Neuronal stem cell (in vitro differentiated cells): ENCODE measurements at regions not wholly inside any gene's neighbourhood (a gene's known extent, or its start where the extent isn't known, plus 50 kb on each side); places are given as distances from the start of the nearest gene placed in this dataset.

Source experiments
- DNase-seq: peaks from one replicate; pipeline ENCODE4 v3.0.0-alpha.2; 2013; ENCODE audit warnings: low spot score
- H2AFZ ChIP-seq: one replicate; pipeline ENCODE4 v1.6.1; 2013; ENCODE audit warnings: mild to moderate bottlenecking, low read length, inconsistent platforms
- H2AK5ac ChIP-seq: 2 replicates; pipeline ENCODE4 v1.6.1; 2013; ENCODE audit warnings: low read depth, mild to moderate bottlenecking, inconsistent platforms, low read length, moderate library complexity, mixed read lengths
- H2BK120ac ChIP-seq: 2 replicates; pipeline ENCODE4 v1.6.1; 2013; ENCODE audit warnings: low read depth, mild to moderate bottlenecking, inconsistent platforms, low read length, moderate library complexity, mixed read lengths
- H2BK12ac ChIP-seq: one replicate; pipeline ENCODE4 v1.6.1; 2013; ENCODE audit warnings: low read length, inconsistent platforms
- H2BK15ac ChIP-seq: 2 replicates; pipeline ENCODE4 v1.6.1; 2013; ENCODE audit warnings: mild to moderate bottlenecking, low read length, inconsistent platforms, mixed read lengths
- H2BK5ac ChIP-seq: one replicate; pipeline ENCODE4 v1.6.1; 2013; ENCODE audit warnings: inconsistent platforms, mild to moderate bottlenecking, low read length, moderate library complexity
- H3K14ac ChIP-seq: one replicate; pipeline ENCODE4 v1.6.1; 2013; ENCODE audit warnings: low read length, inconsistent platforms
- H3K18ac ChIP-seq: 2 replicates; pipeline ENCODE4 v1.6.1; 2013; ENCODE audit warnings: low read length, inconsistent platforms
- H3K23ac ChIP-seq: 2 replicates; pipeline ENCODE4 v1.6.1; 2013; ENCODE audit warnings: low read depth, mild to moderate bottlenecking, mixed read lengths, low read length, inconsistent platforms; ENCODE audit not compliant: poor library complexity
- H3K27ac ChIP-seq: replicated peaks from 3 replicates; pipeline ENCODE4 v1.5.1; 2013; ENCODE audit warnings: low read length, inconsistent platforms
- H3K27me3 ChIP-seq, 3 experiments: 2 replicates each; pipeline ENCODE4 v1.6.1; 2013; ENCODE audit warnings: low read length in 3 of 3, mild to moderate bottlenecking in 2 of 3, inconsistent platforms in 1 of 3, low read depth in 1 of 3, mixed read lengths in 1 of 3, moderate library complexity in 1 of 3; ENCODE audit not compliant: control insufficient read depth in 3 of 3, insufficient read depth in 3 of 3
- H3K36me3 ChIP-seq, 2 donors: replicated peaks in 1 of 2; 2 replicates each; pipeline ENCODE4 v1.6.1; 2013; ENCODE audit warnings: low read length in 2 of 2; ENCODE audit not compliant: control insufficient read depth in 2 of 2, insufficient read depth in 2 of 2
- H3K4ac ChIP-seq: 2 replicates; pipeline ENCODE4 v1.6.1; 2013; ENCODE audit warnings: inconsistent platforms, mild to moderate bottlenecking, low read length, moderate library complexity
- H3K4me1 ChIP-seq, 2 donors: 1 replicate in 1 of 2; 2 replicates in 1 of 2; pipeline ENCODE4 v1.6.1; 2013; ENCODE audit warnings: low read length in 2 of 2, low read depth in 1 of 2; ENCODE audit not compliant: control insufficient read depth in 2 of 2, insufficient read depth in 1 of 2
- H3K4me2 ChIP-seq: one replicate; pipeline ENCODE4 v1.6.1; 2013; ENCODE audit warnings: mild to moderate bottlenecking, low read length, inconsistent platforms; ENCODE audit not compliant: insufficient read depth, poor library complexity, severe bottlenecking
- H3K4me3 ChIP-seq, 2 donors: 2 replicates each; pipeline ENCODE4 v1.5.1; 2013; ENCODE audit warnings: low read length in 2 of 2, mild to moderate bottlenecking in 2 of 2, inconsistent platforms in 1 of 2, moderate library complexity in 1 of 2
- H3K79me1 ChIP-seq: one replicate; pipeline ENCODE4 v1.6.1; 2013; ENCODE audit warnings: low read depth, mild to moderate bottlenecking, inconsistent platforms, low read length, moderate library complexity
- H3K9ac ChIP-seq: one replicate; pipeline ENCODE4 v1.6.1; 2013; ENCODE audit warnings: mild to moderate bottlenecking, low read depth, low read length, inconsistent platforms; ENCODE audit not compliant: poor library complexity
- H3K9me3 ChIP-seq, 2 donors: replicated peaks in 1 of 2; 2 replicates each; pipeline versions ENCODE3 to v1.6.1; 2013; ENCODE audit warnings: low read length in 2 of 2, mild to moderate bottlenecking in 2 of 2, inconsistent platforms in 1 of 2, low read depth in 1 of 2, mixed read lengths in 1 of 2, moderate library complexity in 1 of 2; ENCODE audit not compliant: control insufficient read depth in 2 of 2, insufficient read depth in 1 of 2
- H4K8ac ChIP-seq: one replicate; pipeline ENCODE4 v1.6.1; 2013; ENCODE audit warnings: low read depth, mild to moderate bottlenecking, inconsistent platforms, low read length, moderate library complexity
- H4K91ac ChIP-seq: one replicate; pipeline ENCODE4 v1.6.1; 2013; ENCODE audit warnings: low read length, low read depth, mild to moderate bottlenecking, inconsistent platforms; ENCODE audit not compliant: poor library complexity
- WGBS, 2 donors: extraction: QIAGEN DNeasy Blood & Tissue Kit; methylation state at CpG; one replicate each; pipeline ENCODE4 v1.1.7; 2013; ENCODE audit warnings: missing lambda C conversion rate in 2 of 2, mixed read lengths in 1 of 2; ENCODE audit not compliant: insufficient read length in 2 of 2, insufficient replicate concordance in 1 of 2; ENCODE audit errors: extremely low coverage in 2 of 2; 5-methylcytosine and 5-hydroxymethylcytosine counted together

GRCh38 chr14:53278602-53279506 is 125.7 kb upstream of the DDHD1 start:
- no peak overlapping the region for H2AK5ac ChIP-seq
- H3K27me3 ChIP-seq, result no peaks in the 10 kb centered on the region
- DNase-seq, result no peak
- no peak overlapping the region for H3K27ac ChIP-seq
- H3K4me2 ChIP-seq, result no peak overlapping the region
- H3K9ac ChIP-seq, result no peak overlapping the region
- no peak overlapping the region for H2AFZ ChIP-seq
- H3K4me3 ChIP-seq, result no peak overlapping the region
- H3K79me1 ChIP-seq, result no peaks in the 10 kb centered on the region
- no CpG with 5 or more reads among the region's 12 CpGs for WGBS, 2 donors
- no peak overlapping the region for H3K4ac ChIP-seq
- H3K4me1 ChIP-seq, result no peaks in the 10 kb centered on the region
- H3K36me3 ChIP-seq, result no peaks in the 10 kb centered on the region
- H3K23ac ChIP-seq, result no peak overlapping the region
- no peak overlapping the region for H2BK15ac ChIP-seq
- H3K18ac ChIP-seq, result no peak overlapping the region
- no peak overlapping the region for H2BK12ac ChIP-seq
- H2BK5ac ChIP-seq, result no peak overlapping the region
- H4K91ac ChIP-seq, result no peak overlapping the region
- H2BK120ac ChIP-seq, result no peak overlapping the region
- no peak overlapping the region for H3K14ac ChIP-seq
- peaks cover 7 to 28% of the 10 kb centered on the region in 2 donors for H3K9me3 ChIP-seq
- no peak overlapping the region for H4K8ac ChIP-seq

GRCh38 chr14:53273671-53274072 is 120.5 kb upstream of the DDHD1 start:
- no peak overlapping the region for H3K18ac ChIP-seq
- no peaks in the 10 kb centered on the region for H3K4me1 ChIP-seq
- H3K23ac ChIP-seq, result no peak overlapping the region
- no peak overlapping the region for H4K91ac ChIP-seq
- H3K4me3 ChIP-seq, result no peak overlapping the region
- no peak overlapping the region for H3K4ac ChIP-seq
- WGBS, 2 donors, result no CpG with 5 or more reads among the region's 6 CpGs
- no peaks in the 10 kb centered on the region for H3K36me3 ChIP-seq
- no peak overlapping the region for H2AK5ac ChIP-seq
- H4K8ac ChIP-seq, result no peak overlapping the region
- DNase-seq, result no peak
- no peak overlapping the region for H2BK120ac ChIP-seq
- H2BK12ac ChIP-seq, result no peak overlapping the region
- H3K79me1 ChIP-seq, result no peaks in the 10 kb centered on the region
- H2BK15ac ChIP-seq, result no peak overlapping the region
- no peak overlapping the region for H3K14ac ChIP-seq
- no peaks in the 10 kb centered on the region for H3K27me3 ChIP-seq
- H3K9me3 ChIP-seq, result peaks cover 5 to 25% of the 10 kb centered on the region in 2 donors
- H2BK5ac ChIP-seq, result no peak overlapping the region
- no peak overlapping the region for H2AFZ ChIP-seq
- H3K9ac ChIP-seq, result no peak overlapping the region
- no peak overlapping the region for H3K4me2 ChIP-seq
- no peak overlapping the region for H3K27ac ChIP-seq

- no peak overlapping the region for H2AFZ ChIP-seq
- no peak overlapping the region for H3K14ac ChIP-seq
- H2AK5ac ChIP-seq, result no peak overlapping the region
- DNase-seq, result no peak
- H3K9me3 ChIP-seq, result peaks cover 0 to 27% of the 10 kb centered on the region in 2 donors
- no peak overlapping the region for H3K9ac ChIP-seq
- no peak overlapping the region for H3K4ac ChIP-seq
- no peak overlapping the region for H3K23ac ChIP-seq
- H4K91ac ChIP-seq, result no peak overlapping the region
- H3K4me1 ChIP-seq, result peaks cover 0 to 3% of the 10 kb centered on the region in 2 donors
- H2BK120ac ChIP-seq, result no peak overlapping the region
- no peak overlapping the region for H4K8ac ChIP-seq
- no peak overlapping the region for H2BK5ac ChIP-seq
- H2BK12ac ChIP-seq, result no peak overlapping the region
- no peak overlapping the region for H2BK15ac ChIP-seq
- no peak overlapping the region for H3K18ac ChIP-seq
- no peak overlapping the region for H3K4me3 ChIP-seq
- H3K4me2 ChIP-seq, result no peak overlapping the region
- H3K79me1 ChIP-seq, result no peaks in the 10 kb centered on the region
- H3K27me3 ChIP-seq, result no peaks in the 10 kb centered on the region
- H3K27ac ChIP-seq, result no peak overlapping the region
- H3K36me3 ChIP-seq, result no peaks in the 10 kb centered on the region
- no CpG with 5 or more reads among the region's 4 CpGs for WGBS, 2 donors
These were observed 111.9 kb upstream of the DDHD1 start for GRCh38 chr14:53265025-53265424.

DNA sequence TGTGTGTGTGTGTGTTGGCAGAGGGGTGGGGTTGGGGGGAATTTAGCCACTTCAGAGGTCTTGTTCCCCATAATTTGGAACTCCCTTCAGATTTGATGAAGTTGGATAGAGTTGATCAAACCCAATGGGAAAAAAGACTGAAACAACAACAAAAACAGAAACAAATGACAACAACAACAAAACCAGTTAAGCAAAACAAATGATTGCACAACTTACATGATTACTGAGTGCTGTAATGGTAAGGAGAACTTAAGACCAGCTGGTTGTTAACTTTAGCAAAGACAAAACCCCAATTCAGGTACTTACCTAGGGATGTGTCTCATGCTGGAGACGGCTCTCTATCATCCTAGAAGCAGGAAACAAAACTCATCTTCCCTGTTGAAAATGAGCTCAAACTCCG is 107.8 kb upstream of the DDHD1 start:
- H2AK5ac ChIP-seq, result no peak overlapping the region
- H3K4me2 ChIP-seq, result no peak overlapping the region
- no peak overlapping the region for H3K4me3 ChIP-seq
- H3K14ac ChIP-seq, result no peak overlapping the region
- no peak overlapping the region for H2AFZ ChIP-seq
- H4K8ac ChIP-seq, result no peak overlapping the region
- H2BK120ac ChIP-seq, result no peak overlapping the region
- WGBS, 2 donors, result no CpG with 5 or more reads among the region's 2 CpGs
- H2BK15ac ChIP-seq, result no peak overlapping the region
- H3K27me3 ChIP-seq, result no peaks in the 10 kb centered on the region
- DNase-seq, result no peak
- H3K4me1 ChIP-seq, result peaks cover 0 to 8% of the 10 kb centered on the region in 2 donors
- peaks cover 0 to 39% of the 10 kb centered on the region in 2 donors for H3K9me3 ChIP-seq
- no peak overlapping the region for H3K18ac ChIP-seq
- H2BK12ac ChIP-seq, result no peak overlapping the region
- H4K91ac ChIP-seq, result no peak overlapping the region
- no peak overlapping the region for H2BK5ac ChIP-seq
- no peaks in the 10 kb centered on the region for H3K79me1 ChIP-seq
- no peak overlapping the region for H3K4ac ChIP-seq
- H3K36me3 ChIP-seq, result no peaks in the 10 kb centered on the region
- H3K9ac ChIP-seq, result no peak overlapping the region
- no peak overlapping the region for H3K23ac ChIP-seq
- no peak overlapping the region for H3K27ac ChIP-seq
